ENCODE measurements at regions not wholly inside any gene's neighbourhood (a gene's known extent, or its start where the extent isn't known, plus 50 kb on each side); places are given as distances from the start of the nearest gene placed in this dataset.

DNA sequence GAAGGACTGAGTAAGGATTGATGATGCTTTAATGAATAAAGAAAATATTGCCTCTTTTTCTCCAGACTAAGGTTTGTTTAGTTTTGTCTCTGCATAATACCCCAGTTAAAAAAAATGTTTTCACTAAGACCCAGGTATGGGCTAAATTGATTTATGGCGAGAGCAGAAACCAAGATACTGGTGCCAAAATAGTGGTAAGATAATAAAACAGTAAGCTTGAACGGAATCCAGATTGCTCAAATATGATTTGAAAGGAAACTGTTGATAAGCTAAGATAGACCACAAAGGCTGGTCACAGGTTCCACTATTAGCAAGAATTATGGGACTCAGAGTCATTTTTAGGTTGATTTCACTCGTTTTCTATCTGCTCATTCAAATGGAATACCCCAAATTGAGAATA is 831.2 kb downstream of the EPHA7 start:
- DNase-seq, result no peak

GRCh38 chr6:92587525-92587924 is 831.8 kb downstream of the EPHA7 start:
- DNase-seq, result no peak

DNA sequence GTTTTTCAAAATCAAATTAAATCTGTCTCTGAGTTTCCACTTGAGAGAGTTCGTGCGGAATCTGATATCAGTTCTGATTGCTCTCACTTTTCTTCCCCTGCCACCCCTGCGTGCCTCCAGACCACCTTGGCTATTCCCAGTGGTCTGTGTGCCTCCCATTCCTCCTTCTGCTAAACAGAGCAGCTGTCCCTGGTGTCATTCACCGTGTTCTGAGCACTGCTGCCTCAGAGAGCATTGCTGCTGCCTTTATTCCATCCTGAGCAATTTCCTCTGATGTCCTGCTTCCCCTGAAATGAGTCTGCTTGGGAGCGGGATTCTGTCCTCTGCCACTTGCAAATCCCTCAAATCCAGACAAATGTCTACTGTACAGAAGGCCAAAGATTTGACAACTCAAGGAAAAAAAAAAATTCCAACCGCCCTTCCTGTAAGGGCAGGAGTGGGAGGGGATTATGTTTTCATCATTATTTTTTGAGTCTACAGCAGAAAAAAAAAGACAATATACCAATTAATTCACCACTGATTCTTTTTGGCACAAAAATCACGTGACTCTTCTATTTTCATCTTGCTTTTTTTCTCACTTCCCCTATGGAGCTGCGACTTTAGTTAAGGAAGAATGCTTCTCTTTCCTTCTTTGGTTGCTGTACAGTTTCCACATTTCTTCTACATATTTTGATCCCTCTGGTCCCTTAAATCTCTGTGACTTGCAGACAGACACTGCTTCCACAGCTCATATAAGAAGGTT is 833.0 kb downstream of the EPHA7 start:
- DNase-seq, result no peak

DNA sequence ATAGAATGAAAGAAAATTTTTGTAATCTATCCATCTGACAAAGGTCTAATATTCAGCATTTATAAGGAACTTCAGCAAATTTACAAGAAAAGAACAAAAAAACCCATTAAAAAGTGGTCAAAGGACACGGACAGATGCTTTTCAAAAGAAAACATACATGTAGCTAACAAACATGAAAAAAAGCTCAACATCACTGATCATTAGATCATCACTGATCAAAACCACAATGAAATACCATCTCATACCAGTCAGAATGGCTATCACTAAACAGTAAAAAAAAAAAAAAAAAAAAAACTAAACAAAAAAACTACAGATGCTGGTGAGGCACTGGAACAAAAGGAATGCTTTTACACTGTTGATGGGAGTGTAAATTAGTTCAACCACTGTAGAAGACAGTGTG is 837.1 kb downstream of the EPHA7 start:
- no peak for DNase-seq

DNA sequence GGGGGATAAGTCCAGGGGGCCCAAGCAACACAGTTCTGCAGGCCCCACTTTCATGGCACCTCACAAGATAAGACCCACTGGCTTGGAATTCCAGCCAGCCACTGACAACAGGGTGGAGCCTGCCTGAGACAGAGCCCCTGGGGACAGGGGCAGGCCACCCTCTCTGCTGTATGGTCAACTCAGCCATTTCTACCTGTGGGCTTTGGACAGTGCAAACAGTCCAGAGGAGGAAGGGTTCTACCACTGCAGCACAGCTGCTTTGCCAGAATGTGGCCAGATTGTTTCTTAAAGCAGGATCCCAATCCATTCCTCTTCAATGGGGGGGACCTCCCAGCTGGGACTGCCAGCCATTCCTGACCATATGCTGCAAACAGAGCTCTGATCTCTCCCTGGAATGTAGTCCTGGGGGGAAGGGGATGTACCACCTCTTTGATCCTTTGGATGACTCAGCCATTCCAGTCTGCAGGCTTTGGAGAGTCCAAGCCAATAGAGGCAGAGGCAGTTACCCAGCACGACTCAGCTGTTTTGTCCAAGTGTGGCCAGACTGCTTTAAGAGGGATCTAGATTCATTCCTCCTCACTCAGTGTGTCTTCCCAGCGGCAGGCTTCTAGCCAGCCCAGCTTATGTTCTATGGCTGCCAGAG is 842.2 kb downstream of the EPHA7 start:
- DNase-seq, result no peak

GRCh38 chr6:92568541-92568940 is 850.8 kb downstream of the EPHA7 start:
- DNase-seq, result no peak

DNA sequence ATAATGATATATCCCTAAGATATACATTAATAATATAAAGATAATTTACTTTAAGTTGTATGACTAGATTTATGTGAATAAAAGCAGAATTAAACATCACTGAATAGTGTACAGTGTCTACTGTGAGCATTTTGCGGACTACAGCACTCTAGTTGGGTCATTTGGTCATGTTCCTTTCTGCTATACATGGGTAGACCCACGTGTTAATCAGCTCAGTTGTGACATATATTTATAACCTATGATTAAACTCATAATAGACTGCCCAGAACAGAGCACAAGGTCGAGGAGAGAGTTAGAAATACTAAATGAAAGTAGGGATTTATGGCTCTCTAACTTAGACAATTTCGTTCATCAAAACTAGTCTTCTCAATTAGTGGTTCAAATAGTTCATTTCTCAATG is 852.7 kb downstream of the EPHA7 start:
- DNase-seq, result no peak

DNA sequence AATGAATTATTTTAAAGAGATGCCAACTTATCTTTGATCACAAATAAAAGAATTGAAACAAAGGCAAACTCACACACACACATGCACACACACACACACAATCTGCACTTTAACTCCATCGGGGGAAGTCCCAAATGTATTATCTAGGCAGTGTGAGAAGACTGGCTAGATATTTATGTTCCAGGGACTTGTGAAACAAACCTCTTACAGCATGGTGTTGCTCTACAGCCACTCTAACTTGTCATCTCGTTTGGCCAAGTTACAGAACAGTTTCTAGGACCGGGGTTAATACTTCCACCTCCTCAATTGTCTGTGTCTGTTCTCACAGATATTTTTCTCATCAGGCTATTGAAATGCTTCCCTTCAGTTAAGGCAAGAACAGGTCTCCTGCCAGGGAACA is 855.0 kb downstream of the EPHA7 start:
- DNase-seq, result no peak

DNA sequence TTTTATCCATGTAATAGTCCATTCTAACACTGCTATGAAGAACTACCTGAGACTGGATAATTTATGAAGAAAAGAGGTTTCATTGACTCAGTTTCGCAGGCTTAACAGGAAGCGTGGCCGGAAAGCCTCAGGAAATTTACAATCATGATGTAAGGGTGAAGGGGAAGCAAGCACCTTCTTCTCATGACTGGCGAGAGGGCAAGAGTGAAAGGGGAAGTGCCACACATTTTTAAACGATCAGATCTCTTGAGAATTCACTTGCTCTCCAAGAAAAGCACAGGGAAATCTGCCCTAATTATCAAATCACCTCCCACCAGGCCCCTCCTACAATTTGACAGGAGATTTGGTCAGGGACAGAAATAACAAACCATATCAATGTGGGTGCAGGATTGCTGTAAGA is 859.7 kb downstream of the EPHA7 start:
- DNase-seq, result no peak

DNA sequence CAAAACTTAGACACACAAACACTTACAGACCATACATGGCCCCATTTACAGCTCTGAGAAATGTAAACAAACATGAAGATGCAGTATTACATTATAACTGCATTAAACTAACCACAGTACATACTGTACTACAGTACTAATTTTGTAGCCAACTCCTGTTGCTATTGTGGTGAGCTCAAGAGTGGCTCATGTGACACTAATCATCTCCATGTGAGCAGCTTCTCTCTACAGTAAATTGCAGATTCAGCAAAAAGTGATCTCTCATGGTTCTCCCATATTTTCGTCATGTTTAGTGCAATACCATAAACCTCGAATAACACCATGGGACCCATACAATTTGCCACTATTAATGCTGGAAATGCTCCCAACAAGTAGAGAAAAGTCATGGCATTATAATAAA is 860.4 kb downstream of the EPHA7 start:
- DNase-seq, result no peak

DNA sequence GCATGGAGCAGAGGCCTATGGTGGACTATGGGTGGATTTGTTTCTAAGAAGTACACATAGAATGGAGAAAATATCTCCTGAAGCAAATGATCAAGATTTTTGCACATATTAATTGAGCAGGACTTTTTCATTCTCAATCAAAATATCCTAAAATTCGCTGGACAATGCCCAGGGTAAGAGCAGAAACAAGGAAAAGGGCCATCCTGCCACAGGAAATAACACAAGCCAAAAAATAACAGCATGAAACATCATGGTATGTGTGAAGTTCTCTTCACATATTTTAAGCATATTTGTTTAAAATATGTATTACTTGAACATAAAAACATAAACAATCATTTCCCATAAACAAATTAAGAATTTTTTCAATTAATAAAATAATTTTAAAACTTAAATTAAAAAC is 868.9 kb downstream of the EPHA7 start:
- no peak for DNase-seq

DNA sequence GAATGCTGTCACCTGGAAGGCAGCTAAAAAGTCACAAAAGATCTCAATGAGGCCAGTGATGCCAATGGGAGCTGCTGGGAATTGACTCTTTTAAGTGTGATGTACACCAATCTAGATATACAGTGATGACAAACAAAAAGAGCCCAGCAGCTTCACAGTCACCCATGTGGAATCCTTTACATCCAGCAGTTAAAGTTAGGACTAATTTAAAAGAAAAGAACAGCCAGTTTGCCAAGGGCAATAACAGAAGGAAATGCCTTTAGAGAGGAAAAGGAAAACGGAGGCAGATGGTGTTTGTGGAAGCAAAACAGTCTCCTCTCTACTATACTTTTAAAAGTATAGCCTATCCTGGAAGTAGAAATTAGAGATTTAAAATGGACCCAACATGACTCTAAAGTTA is 873.5 kb downstream of the EPHA7 start:
- no peak for DNase-seq

- DNase-seq, result no peak
Measured at GRCh38 chr6:92541448-92542060, 877.8 kb downstream of the EPHA7 start.

DNA sequence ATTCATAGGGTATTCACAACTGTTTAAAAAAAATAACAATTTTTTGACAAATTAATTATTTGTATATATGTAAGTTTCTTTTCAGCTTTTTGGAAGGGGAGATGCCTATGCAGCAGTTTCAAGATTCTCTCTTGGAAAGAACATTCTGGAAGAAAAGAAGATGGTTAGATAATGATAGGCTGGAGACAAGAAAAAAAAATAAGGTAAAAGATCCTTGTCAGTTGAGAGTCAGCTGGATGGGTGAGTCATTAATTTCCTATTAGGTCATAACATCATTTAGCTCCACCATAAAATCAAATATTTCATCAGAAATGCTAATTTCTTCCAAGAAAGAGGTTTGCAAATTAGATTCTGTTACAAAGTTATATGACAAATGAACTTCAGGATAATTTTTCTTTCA is 880.4 kb downstream of the EPHA7 start:
- no peak for DNase-seq

DNA sequence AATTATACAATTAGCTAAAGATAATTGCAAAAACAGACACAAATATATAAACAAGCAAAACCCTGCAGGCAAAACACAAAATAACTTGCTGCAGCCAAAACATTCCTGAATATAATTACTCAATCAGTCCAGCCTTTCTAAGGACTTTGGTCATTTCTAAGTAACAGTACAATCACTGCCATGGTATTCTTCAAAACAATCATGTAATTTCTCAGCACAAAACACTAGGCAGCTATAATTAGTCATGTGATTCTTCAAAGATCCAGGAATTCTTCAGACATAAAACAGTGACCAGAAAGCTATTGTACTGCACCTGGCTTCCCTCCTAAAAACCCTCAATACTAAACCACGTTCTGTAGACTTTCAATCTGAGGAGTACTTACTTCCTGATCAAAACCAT is 881.1 kb downstream of the EPHA7 start:
- no peak for DNase-seq

GRCh38 chr6:92534109-92534508 is 885.2 kb downstream of the EPHA7 start:
- DNase-seq, result no peak

DNA sequence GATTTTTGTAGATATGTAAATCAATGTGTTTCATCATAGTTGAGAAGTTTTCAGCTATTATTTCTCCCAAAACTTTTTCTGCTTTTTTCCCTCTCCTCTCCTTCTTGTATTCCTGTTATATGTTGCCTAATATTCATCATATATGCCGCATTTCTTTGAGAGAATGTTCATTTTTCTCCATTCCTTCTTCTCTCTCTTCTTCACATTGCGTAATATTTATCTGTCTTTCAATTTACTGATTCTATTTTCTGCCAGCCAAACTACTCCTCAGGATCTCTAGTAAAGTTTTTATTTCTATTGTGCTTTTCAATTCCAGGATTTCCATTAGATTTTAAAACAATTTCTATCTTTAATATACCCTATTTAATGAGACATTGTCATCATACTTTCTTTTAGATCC is 896.8 kb downstream of the EPHA7 start:
- DNase-seq, result no peak

GRCh38 chr6:92521553-92521952 is 897.8 kb downstream of the EPHA7 start:
- DNase-seq, result no peak

DNA sequence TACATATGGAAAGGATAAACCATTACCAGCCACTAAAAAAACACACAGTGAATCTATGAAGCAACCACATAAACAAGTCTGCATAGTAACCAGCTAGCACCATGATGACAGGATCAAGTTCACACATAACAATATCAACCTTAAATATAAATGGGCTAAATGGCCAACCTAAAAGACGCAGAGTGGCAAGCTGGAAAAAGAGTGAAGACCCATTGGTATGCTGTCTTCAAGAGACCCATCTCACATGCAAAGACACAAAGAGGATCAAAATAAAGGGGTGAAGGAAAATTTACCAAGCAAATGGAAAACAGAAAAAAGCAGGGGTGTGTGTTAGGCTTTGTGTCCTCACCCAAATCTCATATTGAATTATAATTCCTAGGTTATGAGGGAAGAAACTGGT is 909.2 kb downstream of the EPHA7 start:
- DNase-seq, result no peak

DNA sequence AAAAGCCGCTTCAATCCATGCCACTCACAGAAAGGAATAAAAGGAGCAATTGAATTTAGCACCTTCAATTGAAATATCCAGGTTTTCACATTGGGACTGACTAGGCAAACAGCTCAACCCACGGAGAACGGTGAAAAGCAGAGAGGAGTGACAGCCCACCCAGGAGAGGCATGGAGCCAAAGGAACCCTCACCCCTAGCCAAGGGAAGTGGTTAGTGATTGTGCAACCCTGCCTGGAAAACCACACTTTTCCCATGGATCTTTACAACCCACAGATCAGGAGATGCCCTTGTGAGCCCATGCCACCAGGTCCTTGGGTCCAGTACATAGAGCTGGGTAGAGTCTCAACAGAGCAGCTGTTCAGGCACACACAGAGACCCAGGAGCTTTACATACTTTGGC is 911.8 kb downstream of the EPHA7 start:
- no peak for DNase-seq

DNA sequence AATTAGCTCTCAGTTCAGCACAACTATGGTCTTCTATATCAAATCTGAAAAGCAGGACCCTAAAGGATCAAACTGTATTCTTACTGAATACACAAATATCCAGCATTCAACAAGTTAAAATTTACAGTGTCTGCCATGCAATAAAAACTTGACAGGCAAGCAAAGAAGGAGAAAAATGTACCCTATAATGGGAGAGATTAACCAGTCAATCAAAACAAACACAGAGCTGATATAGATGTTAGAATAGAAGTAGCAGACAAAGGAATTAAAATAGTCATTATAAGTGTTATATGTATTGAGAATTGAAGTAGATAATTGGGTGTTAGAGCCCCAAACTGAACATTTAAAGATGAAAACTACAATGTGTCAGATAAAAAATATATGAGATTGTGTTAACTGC is 914.9 kb downstream of the EPHA7 start:
- no peak for DNase-seq

DNA sequence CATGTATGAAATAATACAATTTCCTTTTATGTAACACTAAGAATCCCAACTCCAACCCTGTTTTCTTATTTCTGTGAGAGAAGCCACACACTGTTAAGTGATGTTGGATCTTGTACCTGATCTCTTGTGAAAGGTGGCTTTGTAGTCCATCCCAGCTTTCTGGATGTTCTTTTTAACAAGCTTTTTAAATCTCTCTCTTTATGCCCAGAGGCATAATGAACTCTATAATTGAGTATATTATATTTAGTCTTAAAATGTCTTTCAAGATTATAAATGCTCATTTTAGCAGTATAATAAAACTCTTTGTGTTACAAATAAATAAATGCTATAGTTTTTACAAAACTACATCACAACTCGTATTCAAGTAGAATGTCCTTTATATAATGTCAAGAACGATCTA is 922.1 kb downstream of the EPHA7 start:
- no peak for DNase-seq

DNA sequence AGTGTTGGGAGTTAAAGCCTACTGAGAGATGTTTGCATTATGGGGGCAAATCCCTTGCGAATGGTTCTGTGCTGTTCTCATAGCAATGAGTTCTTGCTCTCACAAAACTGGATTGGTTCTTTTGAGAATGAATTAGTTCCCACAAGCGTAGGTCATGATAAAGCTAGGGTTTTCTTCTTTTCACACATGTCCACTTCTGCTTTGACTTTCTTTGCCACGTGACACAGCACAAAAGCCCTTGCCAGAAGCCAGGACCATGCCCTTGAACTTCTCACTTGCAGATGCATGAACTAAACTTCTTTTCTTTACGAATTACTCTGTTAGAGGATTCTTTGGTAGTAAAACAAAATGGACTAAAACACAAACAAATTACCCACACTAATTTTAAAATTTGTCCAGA is 922.8 kb downstream of the EPHA7 start:
- no peak for DNase-seq

- no peak for DNase-seq
Measured at GRCh38 chr6:92495242-92495641, 924.1 kb downstream of the EPHA7 start.

GRCh38 chr6:92485487-92485886 is 933.9 kb downstream of the EPHA7 start:
- DNase-seq, result no peak
